Right hindlimb (tissue), 1 donor: ENCODE measurements at regions not wholly inside any gene's neighbourhood (a gene's known extent, or its start where the extent isn't known, plus 50 kb on each side); places are given as distances from the start of the nearest gene placed in this dataset.

Source experiments
- DNase-seq: peaks from one replicate; pipeline ENCODE4 v3.0.0-alpha.2; 2018

DNA sequence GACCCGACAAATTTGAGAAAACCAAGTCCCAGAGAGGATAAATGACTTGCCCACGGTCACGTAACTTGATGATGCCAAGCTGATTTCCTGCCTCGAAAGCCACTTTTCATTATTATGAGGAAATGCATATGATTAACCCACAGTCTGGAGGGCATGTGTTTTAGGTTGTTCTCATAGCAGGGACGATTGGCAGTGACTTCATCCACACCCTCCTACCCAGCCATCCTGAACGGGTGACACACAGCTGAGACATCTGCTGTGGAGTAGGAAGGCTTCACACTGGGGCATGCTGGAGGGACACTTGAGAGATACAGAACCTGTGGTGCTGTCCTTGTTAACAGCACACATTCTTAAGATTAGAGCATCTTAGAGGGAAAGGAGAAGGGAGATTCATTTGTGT is 65.4 kb upstream of the WDFY2 start:
- DNase-seq: no peak

DNA sequence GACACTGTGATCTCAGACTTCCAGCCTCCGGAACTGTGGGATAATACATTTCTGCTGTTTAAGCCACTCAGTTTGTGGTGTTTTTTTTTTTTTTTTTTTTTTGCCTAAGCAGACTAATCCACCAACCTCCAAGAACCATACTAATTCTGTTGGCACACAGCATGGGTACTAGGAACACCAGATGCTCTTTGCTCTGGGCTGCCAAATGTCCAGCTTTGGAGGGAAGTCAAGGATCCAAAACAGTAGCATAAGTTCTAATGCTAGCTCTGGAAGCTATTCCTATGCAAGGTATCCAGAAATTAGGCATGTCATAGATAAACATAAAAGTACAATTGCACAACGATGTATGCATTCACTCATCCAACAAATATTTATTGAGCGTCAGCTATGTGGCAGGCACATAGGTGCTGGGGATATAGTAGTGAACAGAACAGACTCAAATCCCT is 64.5 kb upstream of the WDFY2 start:
- DNase-seq: no peak

- DNase-seq: no peak
These were observed 63.7 kb upstream of the WDFY2 start for GRCh38 chr13:51520524-51520923.

DNA sequence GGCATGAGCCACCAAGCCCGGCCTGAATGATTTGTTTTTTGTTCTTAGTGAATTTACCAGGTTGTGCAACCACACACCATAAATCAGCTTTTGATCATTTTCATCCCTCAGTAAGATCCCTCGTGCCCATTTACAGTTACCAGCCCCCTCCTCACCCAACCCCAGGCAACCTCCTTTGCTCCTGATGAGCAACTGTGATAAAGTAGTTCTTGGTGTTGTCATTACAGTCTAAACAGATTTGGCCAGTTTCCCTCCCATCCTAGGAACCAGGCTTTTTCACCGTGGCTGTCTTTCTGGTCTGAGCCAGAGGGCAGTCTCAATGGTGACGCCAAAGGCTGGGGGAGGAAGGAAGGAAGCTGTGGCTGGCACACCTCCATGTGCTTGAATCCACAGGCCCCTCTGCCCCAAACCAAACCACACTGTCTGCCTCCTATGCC is 61.2 kb upstream of the WDFY2 start:
- peak; percentile 22 for DNase-seq

DNA sequence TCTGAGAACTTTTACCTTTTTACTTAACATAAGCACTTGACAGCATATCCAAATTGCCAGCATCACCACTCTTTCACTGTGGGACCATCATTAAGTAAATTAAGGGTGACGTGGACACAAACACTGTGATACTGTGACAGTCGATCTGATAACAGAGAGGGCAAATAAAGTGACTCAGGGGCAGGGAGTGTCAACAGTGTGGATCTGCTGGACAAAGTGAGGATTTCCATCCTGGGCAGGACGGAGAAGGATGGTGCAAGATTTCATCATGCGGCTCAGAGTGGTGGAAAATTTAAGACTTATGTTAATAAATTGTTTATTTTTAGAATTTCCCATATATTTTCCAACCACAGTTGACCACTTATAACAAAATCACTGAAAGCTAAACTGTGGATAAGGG is 60.0 kb upstream of the WDFY2 start:
- DNase-seq: no peak

- no peak for DNase-seq
These were observed 59.3 kb upstream of the WDFY2 start for GRCh38 chr13:51524829-51525566.

DNA sequence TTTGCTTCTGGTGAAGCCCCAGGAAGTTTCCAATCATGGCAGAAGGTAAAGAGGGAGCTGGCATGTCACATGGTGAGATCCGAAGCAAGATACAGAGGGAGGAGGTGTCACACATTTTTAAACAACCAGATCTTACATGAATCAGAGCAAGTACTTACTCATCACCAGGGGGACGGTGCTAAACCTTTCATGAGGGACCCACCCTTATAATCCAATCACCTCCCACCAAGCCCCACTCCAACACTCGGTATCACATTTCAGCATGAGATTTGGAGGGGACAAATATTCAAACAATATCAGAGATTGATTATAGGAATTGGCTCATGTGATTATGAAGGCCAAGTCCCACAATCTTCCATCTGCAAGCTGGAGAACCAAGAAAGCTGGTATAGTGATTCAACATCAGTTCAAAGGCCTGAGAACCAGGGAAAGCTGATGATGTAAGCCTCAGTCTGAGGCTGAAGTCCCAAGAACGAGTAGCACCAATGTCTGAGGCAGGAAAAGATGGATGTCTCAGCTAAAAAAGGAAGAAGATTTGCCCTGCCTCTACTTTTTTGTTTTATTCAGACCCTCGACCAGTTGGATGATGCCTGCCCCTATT is 58.6 kb upstream of the WDFY2 start:
- DNase-seq: no peak

- no peak for DNase-seq
These were observed 58.1 kb upstream of the WDFY2 start for GRCh38 chr13:51526202-51526601.

DNA sequence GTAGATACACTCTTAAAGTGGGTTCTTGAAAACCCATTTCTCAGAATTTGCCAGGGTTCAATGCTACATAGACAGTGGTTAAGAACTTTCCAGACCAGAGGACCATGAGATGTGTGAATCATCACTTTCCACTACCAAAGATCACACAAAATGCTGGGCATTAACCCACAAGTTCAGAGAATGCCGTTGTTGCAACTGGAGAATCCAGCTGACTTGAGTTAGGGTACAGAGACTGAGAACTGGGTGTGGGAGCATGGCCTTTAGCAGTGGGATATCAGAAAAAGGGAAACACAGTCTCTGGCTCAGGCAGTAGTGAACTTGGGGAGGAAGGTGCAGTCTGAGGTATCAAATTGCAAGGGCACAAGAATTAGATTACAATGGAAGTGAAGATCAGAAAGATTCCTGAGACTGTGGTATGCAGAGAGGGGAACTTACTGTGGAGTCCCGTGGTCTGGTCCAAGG is 51.5 kb upstream of the WDFY2 start:
- no peak for DNase-seq

DNA sequence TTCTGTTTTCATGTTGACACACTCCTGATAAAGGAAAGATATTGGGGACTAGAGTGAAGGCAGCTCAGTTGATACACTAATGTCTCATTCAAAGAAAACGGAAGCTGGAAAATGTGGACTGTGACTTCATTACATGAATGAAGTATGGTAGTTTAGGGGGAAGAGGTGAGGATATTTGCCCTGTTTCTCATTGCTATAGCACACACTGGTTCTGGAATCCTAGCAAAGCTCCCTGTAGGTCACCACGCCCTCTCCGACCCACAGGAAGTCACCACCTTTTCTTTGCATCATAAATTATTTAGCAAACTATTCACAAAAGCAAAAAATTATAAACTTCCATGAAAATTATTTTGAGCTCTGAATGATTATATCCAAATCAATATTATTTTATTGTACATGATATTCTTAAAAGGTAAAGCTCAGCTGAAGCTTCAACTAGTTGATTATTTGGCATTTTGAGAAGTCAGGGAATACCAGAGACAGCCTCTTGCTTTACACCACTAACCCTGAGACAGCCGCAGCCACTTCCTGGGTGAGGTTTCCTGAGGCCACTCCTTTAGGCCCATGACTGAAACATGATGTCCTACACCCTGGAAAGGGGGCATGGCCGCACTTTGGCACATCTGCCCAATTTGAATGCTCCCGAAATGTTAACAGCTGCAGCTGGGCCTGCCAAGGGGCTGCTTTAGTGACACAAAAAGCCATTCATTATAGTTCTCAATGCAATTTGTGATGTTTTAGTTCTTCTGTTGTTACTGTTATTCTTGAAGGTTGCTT is 50.0 kb upstream of the WDFY2 start:
- peak; percentile 82 for DNase-seq
